MCF 10A (cell line): ENCODE measurements at regions not wholly inside any gene's neighbourhood (a gene's known extent, or its start where the extent isn't known, plus 50 kb on each side); places are given as distances from the start of the nearest gene placed in this dataset.

Source experiments
- BruUV-seq: library from RNA; stranded (reverse); fragments of 400-500 nt; replicated peaks from 2 replicates; lab custom pipeline; 2021; lab: Mats Ljungman, UMichigan
- CTCF ChIA-PET: fragments of 300-600 bp; sonication (Branson Sonifier 250); formaldehyde crosslinking; extraction: SDS; loops from one replicate; lab custom pipeline; 2021; ENCODE audit warnings: antibody characterized with exemption, inconsistent platforms; lab: Yijun Ruan, JAX
- POLR2A ChIA-PET: fragments of 300-600, 350-650 bp; sonication (Branson Sonifier 250); formaldehyde crosslinking; extraction: SDS; loops from one replicate; lab custom pipeline; 2020; ENCODE audit warnings: antibody characterized with exemption, inconsistent platforms; lab: Yijun Ruan, JAX
- DNase-seq: peaks from one replicate; pipeline ENCODE4 v3.0.0-alpha.2; 2018; ENCODE audit not compliant: unreplicated experiment
- H3K27ac Mint-ChIP-seq: one replicate; pipeline ENCODE4 v1.8.0; 2022; ENCODE audit warnings: mild to moderate bottlenecking, low read depth, mixed read lengths; ENCODE audit not compliant: unreplicated experiment
- H3K27me3 Mint-ChIP-seq: one replicate; pipeline ENCODE4 v1.8.0; 2022; ENCODE audit warnings: mixed read lengths; ENCODE audit not compliant: insufficient read depth, unreplicated experiment
- H3K36me3 Mint-ChIP-seq: one replicate; pipeline ENCODE4 v1.8.0; 2022; ENCODE audit warnings: mild to moderate bottlenecking, moderate library complexity, mixed read lengths; ENCODE audit not compliant: insufficient read depth, unreplicated experiment
- H3K4me1 Mint-ChIP-seq: one replicate; pipeline ENCODE4 v1.8.0; 2022; ENCODE audit warnings: mixed read lengths; ENCODE audit not compliant: insufficient read depth, unreplicated experiment
- H3K4me3 Mint-ChIP-seq: one replicate; pipeline ENCODE4 v1.8.0; 2022; ENCODE audit warnings: mild to moderate bottlenecking, moderate library complexity, mixed read lengths; ENCODE audit not compliant: unreplicated experiment
- H3K9me3 Mint-ChIP-seq: one replicate; pipeline ENCODE4 v1.8.0; 2022; ENCODE audit warnings: mixed read lengths; ENCODE audit not compliant: unreplicated experiment
- CTCF ChIP-seq: fragments of 200-600 bp; IDR thresholded peaks from one replicate; pipeline ENCODE4 v1.8.0; 2022; ENCODE audit warnings: antibody characterized with exemption, mild to moderate bottlenecking; ENCODE audit not compliant: unreplicated experiment
- intact Hi-C: fragments of 100-400 bp; cut with micrococcal nuclease; formaldehyde crosslinking; loops from 2 replicates; pipeline ENCODE4 v1.14.1; 2022

GRCh38 chr1:244211559-244211944, 160.5 kb downstream of the ZBTB18 start:
- H3K27me3 Mint-ChIP-seq: no peaks in the 10 kb centered on the region
- CTCF ChIA-PET: interaction anchor here (0.6 to 2.9 kb wide), 12 partner anchors 9 to 868 kb away, joined by 3 to 11 read pairs (median 4); no protein-coding TSS in a partner anchor
- no peaks in the 10 kb centered on the region for H3K9me3 Mint-ChIP-seq
- no peak overlapping the region for H3K4me3 Mint-ChIP-seq
- intact Hi-C loops: no loop called here
- BruUV-seq: no TSS peak
- peaks cover 15% of the 10 kb centered on the region for H3K4me1 Mint-ChIP-seq
- no peak for TF ChIP-seq CTCF
- peak; percentile 96 for DNase-seq
- POLR2A ChIA-PET: interaction anchor here (0.7 to 1.6 kb wide), 6 partner anchors 12 to 164 kb away, joined by 3 to 5 read pairs (median 3); no protein-coding TSS in a partner anchor
- no peak overlapping the region for H3K27ac Mint-ChIP-seq
- H3K36me3 Mint-ChIP-seq: no peaks in the 10 kb centered on the region

- Mint-ChIP-seq H3K36me3 (no peaks in the 10 kb centered on the region), H3K4me1 (peaks cover 15% of the 10 kb centered on the region), H3K27ac (no peak overlapping the region), H3K4me3 (no peak overlapping the region), H3K27me3 (no peaks in the 10 kb centered on the region), H3K9me3 (no peaks in the 10 kb centered on the region)
- intact Hi-C loops: no loop called here
- no peak for TF ChIP-seq CTCF
- BruUV-seq: no TSS peak
- POLR2A ChIA-PET: interaction anchor here (0.6 to 1.6 kb wide), 8 partner anchors 12 to 164 kb away, joined by 3 to 5 read pairs (median 3); partner anchors contain the start of gene ZBTB18
- CTCF ChIA-PET: interaction anchor here (0.6 to 2.9 kb wide), 10 partner anchors 10 to 869 kb away, joined by 3 to 11 read pairs (median 4); no protein-coding TSS in a partner anchor
- no peak for DNase-seq
Measured at GRCh38 chr1:244212219-244212618, 161.1 kb downstream of the ZBTB18 start.

- H3K27me3 Mint-ChIP-seq: no peaks in the 10 kb centered on the region
- BruUV-seq: no TSS peak
- H3K9me3 Mint-ChIP-seq: no peaks in the 10 kb centered on the region
- ChIA-PET CTCF (interaction anchor here (0.6 to 2.9 kb wide), 5 partner anchors 19 to 869 kb away, joined by 3 to 11 read pairs (median 5); no protein-coding TSS in a partner anchor), POLR2A (interaction anchor here (0.6 to 1.2 kb wide), 5 partner anchors 39 to 493 kb away, joined by 3 to 4 read pairs (median 3); partner anchors contain the start of gene ZBTB18)
- intact Hi-C loops: no loop called here
- no peak for TF ChIP-seq CTCF
- no peak overlapping the region for H3K4me3 Mint-ChIP-seq
- DNase-seq: no peak
- no peaks in the 10 kb centered on the region for H3K36me3 Mint-ChIP-seq
- peaks cover 15% of the 10 kb centered on the region for H3K4me1 Mint-ChIP-seq
- no peak overlapping the region for H3K27ac Mint-ChIP-seq
Measured at GRCh38 chr1:244212797-244213475, 161.9 kb downstream of the ZBTB18 start.
